Lung (tissue), 11 donors: ENCODE measurements at regions not wholly inside any gene's neighbourhood (a gene's known extent, or its start where the extent isn't known, plus 50 kb on each side); places are given as distances from the start of the nearest gene placed in this dataset.

Experiments
- ATAC-seq: fragments of 200-7000 bp; cut with Tn5 transposase; one replicate; pipeline ENCODE4 v1.9.1; 2020; ENCODE audit warnings: moderate number of reproducible peaks; ENCODE audit not compliant: insufficient read depth, low FRiP score
- DNase-seq, 3 donors: peaks; one replicate each; pipeline ENCODE4 v3.0.0-alpha.2; 2013 to 2017
- H3K27ac ChIP-seq, 2 donors: one replicate each; pipeline ENCODE4 v1.5.1; 2013; ENCODE audit warnings: mild to moderate bottlenecking in 2 of 2, moderate library complexity in 2 of 2, control low read depth in 1 of 2, inconsistent platforms in 1 of 2, low read depth in 1 of 2, low read length in 1 of 2
- H3K27me3 ChIP-seq, 3 donors: one replicate each; pipeline ENCODE4 v1.5.1; 2013; ENCODE audit warnings: low read length in 2 of 3; ENCODE audit not compliant: control insufficient read depth in 3 of 3, insufficient read depth in 3 of 3
- H3K36me3 ChIP-seq, 4 donors: one replicate each; pipeline ENCODE4 v1.5.1; 2013; ENCODE audit warnings: low read length in 4 of 4, mild to moderate bottlenecking in 1 of 4, moderate library complexity in 1 of 4; ENCODE audit not compliant: control insufficient read depth in 4 of 4, insufficient read depth in 4 of 4
- H3K4me1 ChIP-seq, 5 donors: one replicate each; pipeline ENCODE4 v1.5.1; 2013; ENCODE audit warnings: low read length in 5 of 5, mild to moderate bottlenecking in 2 of 5, moderate library complexity in 1 of 5; ENCODE audit not compliant: control insufficient read depth in 5 of 5, insufficient read depth in 5 of 5
- H3K4me3 ChIP-seq: one replicate; pipeline ENCODE4 v1.5.1; 2013; ENCODE audit warnings: mild to moderate bottlenecking, control low read depth, moderate library complexity
- H3K9ac ChIP-seq, 2 donors: one replicate each; pipeline ENCODE4 v1.5.1; 2013; ENCODE audit warnings: low read length in 2 of 2, control low read depth in 1 of 2; ENCODE audit not compliant: insufficient read depth in 1 of 2
- H3K9me3 ChIP-seq, 4 donors: one replicate each; pipeline ENCODE4 v1.5.1; 2013; ENCODE audit warnings: low read length in 3 of 4, mild to moderate bottlenecking in 1 of 4, moderate library complexity in 1 of 4; ENCODE audit not compliant: control insufficient read depth in 4 of 4, insufficient read depth in 3 of 4
- CTCF ChIP-seq: IDR thresholded peaks from 2 replicates; pipeline ENCODE4 v1.5.1; 2012; ENCODE audit warnings: mild to moderate bottlenecking; ENCODE audit errors: control extremely low read depth, extremely low read depth
- WGBS, 2 donors: extraction: QIAGEN DNeasy Blood & Tissue Kit; methylation state at CpG; one replicate each; pipeline ENCODE4 v1.1.7; 2013; 5-methylcytosine and 5-hydroxymethylcytosine counted together
- donor health status: control.
- donor health status: control.
- donor health status: Bipolar disorder and iron deficiency.
- donor health status: healthy.
- donor health status: DM: yes; HTN: yes; CAD: no.

- no peaks in the 10 kb centered on the region for H3K4me1 ChIP-seq
- no peak overlapping the region for H3K4me3 ChIP-seq
- H3K36me3 ChIP-seq, result no peaks in the 10 kb centered on the region
- ATAC-seq, result no peak
- no peaks in the 10 kb centered on the region for H3K9me3 ChIP-seq
- no peak for TF ChIP-seq CTCF
- H3K9ac ChIP-seq, result no peak overlapping the region
- 58 to 67% methylated on average over 4 of the region's 4 CpGs for WGBS, 2 donors
- DNase-seq, result no peak
- H3K27me3 ChIP-seq, result no peaks in the 10 kb centered on the region
- no peak overlapping the region for H3K27ac ChIP-seq
Observed at GRCh38 chr2:146228466-146229058, 1616.3 kb upstream of the ACVR2A start.

- Histone ChIP-seq H3K9ac (no peak overlapping the region), H3K9me3 (no peaks in the 10 kb centered on the region), H3K36me3 (no peaks in the 10 kb centered on the region), H3K27ac (no peak overlapping the region), H3K4me3 (no peak overlapping the region), H3K4me1 (no peaks in the 10 kb centered on the region), H3K27me3 (no peaks in the 10 kb centered on the region)
- DNase-seq (no peak), ATAC-seq (no peak)
- WGBS, 2 donors, result 41 to 61% methylated on average over 1 of the region's 1 CpG
- TF ChIP-seq CTCF, result no peak
Observed at GRCh38 chr2:146228020-146228393, 1616.8 kb upstream of the ACVR2A start.

- H3K36me3 ChIP-seq, result no peaks in the 10 kb centered on the region
- no peaks in the 10 kb centered on the region for H3K27me3 ChIP-seq
- H3K4me3 ChIP-seq, result no peak overlapping the region
- no peaks in the 10 kb centered on the region for H3K4me1 ChIP-seq
- 83 to 88% methylated on average over 7 of the region's 7 CpGs for WGBS, 2 donors
- H3K9me3 ChIP-seq, result no peaks in the 10 kb centered on the region
- H3K9ac ChIP-seq, result no peak overlapping the region
- DNase-seq, result no peak
- H3K27ac ChIP-seq, result no peak overlapping the region
- no peak for TF ChIP-seq CTCF
- no peak for ATAC-seq
Observed at GRCh38 chr2:146227152-146228019, 1617.4 kb upstream of the ACVR2A start.
